Kidney (tissue), 13 donors: ENCODE measurements at regions not wholly inside any gene's neighbourhood (a gene's known extent, or its start where the extent isn't known, plus 50 kb on each side); places are given as distances from the start of the nearest gene placed in this dataset.

Experiments used
- DNase-seq, 5 donors: peaks; one replicate each; pipeline ENCODE4 v3.0.0-alpha.2; 2013 to 2020
- FAIRE-seq: peaks from 2 replicates; lab custom pipeline; 2012; peaks lifted over from hg19 to GRCh38; lab: Jason Lieb, UNC
- H3K27ac ChIP-seq, 2 donors: one replicate each; pipeline ENCODE4 v1.7.0; 2013; ENCODE audit warnings: low read depth in 2 of 2, low read length in 2 of 2, inconsistent platforms in 1 of 2
- H3K27me3 ChIP-seq: one replicate; pipeline ENCODE4 v1.7.1; 2013; ENCODE audit warnings: low read length, inconsistent platforms; ENCODE audit not compliant: control insufficient read depth, insufficient read depth
- H3K36me3 ChIP-seq, 3 donors: one replicate each; pipeline versions ENCODE4 v1.7.0 to v1.7.1; 2013; ENCODE audit warnings: low read length in 3 of 3, control low read depth in 1 of 3, inconsistent platforms in 1 of 3; ENCODE audit not compliant: insufficient read depth in 3 of 3, control insufficient read depth in 2 of 3
- H3K4me1 ChIP-seq, 3 donors: one replicate each; pipeline versions ENCODE4 v1.7.0 to v1.7.1; 2013; ENCODE audit warnings: low read length in 3 of 3, inconsistent platforms in 1 of 3, low read depth in 1 of 3; ENCODE audit not compliant: control insufficient read depth in 2 of 3, insufficient read depth in 2 of 3
- H3K4me3 ChIP-seq, 3 donors: one replicate each; pipeline versions ENCODE4 v1.7.0 to v1.8.1; 2013; ENCODE audit warnings: low read length in 3 of 3, control low read depth in 1 of 3, inconsistent platforms in 1 of 3
- H3K9ac ChIP-seq, 3 donors: one replicate each; pipeline versions ENCODE4 v1.7.0 to v1.7.1; 2013; ENCODE audit warnings: low read length in 3 of 3, control low read depth in 1 of 3, inconsistent platforms in 1 of 3
- H3K9me3 ChIP-seq, 3 donors: one replicate each; pipeline versions ENCODE4 v1.7.0 to v1.7.1; 2013; ENCODE audit warnings: low read length in 3 of 3, control low read depth in 1 of 3, inconsistent platforms in 1 of 3; ENCODE audit not compliant: control insufficient read depth in 2 of 3, insufficient read depth in 1 of 3
- intact Hi-C: fragments of 100-400 bp; cut with DNase I; formaldehyde crosslinking; loops from one replicate; pipeline ENCODE4 v1.11.1; 2022
- TF ChIP-seq, protein P1 (sequence below): IDR thresholded peaks from 3 replicates; pipeline ENCODE4 v1.5.1; 2012; ENCODE audit warnings: mild to moderate bottlenecking, moderate library complexity, borderline replicate concordance; ENCODE audit not compliant: insufficient read depth; ENCODE audit errors: extremely low read depth
- donor health status: control.
- donor health status: control.
- donor health status: control.
- donor health status: control.
- donor health status: control.
- donor health status: DM: yes; HTN: yes; CAD: no.
- donor health status: Normal renal cell carcinoma (clear cell type).

DNA sequence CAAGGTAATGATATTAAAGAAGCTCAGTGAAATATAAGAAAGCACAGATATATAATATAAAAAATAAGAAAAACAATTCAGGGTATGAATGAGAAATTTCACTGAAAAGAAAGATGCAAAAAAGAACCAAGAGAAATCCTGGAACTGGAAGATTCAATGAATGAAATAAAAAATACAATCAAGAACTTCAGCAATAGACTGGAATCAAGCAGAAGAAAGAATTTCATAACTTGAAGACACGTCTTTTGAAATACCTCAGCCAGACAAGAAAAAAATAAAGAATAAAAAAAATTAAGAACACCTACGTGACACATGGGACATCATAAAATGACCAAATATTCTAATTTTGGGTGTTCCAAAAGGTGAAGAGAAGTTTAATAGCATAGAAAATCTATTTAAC lies 104.6 kb upstream of the NEO1 start:
- intact Hi-C loops, result no loop called here
- no peak for DNase-seq
- Histone ChIP-seq H3K4me3 (no peak overlapping the region), H3K9me3 (no peaks in the 10 kb centered on the region), H3K4me1 (no peaks in the 10 kb centered on the region), H3K36me3 (no peaks in the 10 kb centered on the region), H3K27me3 (no peaks in the 10 kb centered on the region), H3K9ac (no peak overlapping the region), H3K27ac (no peak overlapping the region)
- no peak for FAIRE-seq
- TF ChIP-seq, protein P1, sequence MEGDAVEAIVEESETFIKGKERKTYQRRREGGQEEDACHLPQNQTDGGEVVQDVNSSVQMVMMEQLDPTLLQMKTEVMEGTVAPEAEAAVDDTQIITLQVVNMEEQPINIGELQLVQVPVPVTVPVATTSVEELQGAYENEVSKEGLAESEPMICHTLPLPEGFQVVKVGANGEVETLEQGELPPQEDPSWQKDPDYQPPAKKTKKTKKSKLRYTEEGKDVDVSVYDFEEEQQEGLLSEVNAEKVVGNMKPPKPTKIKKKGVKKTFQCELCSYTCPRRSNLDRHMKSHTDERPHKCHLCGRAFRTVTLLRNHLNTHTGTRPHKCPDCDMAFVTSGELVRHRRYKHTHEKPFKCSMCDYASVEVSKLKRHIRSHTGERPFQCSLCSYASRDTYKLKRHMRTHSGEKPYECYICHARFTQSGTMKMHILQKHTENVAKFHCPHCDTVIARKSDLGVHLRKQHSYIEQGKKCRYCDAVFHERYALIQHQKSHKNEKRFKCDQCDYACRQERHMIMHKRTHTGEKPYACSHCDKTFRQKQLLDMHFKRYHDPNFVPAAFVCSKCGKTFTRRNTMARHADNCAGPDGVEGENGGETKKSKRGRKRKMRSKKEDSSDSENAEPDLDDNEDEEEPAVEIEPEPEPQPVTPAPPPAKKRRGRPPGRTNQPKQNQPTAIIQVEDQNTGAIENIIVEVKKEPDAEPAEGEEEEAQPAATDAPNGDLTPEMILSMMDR, result no peak

DNA sequence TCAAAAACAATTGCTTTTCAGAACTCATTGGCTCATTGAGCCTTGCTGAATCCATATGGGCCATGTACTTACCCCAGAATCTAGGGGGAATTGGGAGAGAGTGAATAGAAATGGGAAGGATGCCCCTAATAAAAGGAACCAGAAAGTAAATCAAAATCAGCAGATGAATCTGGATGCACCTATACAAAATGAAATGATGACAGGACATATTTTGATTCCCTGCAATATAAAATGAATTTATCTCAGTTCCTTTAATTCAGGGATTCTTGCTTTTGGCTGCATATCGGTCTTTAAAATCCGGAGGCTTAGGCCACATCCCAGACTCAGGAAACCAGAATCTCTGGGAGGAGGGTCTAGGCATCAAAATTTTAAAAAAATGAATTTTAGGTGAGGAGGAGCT lies 107.7 kb upstream of the NEO1 start:
- no peaks in the 10 kb centered on the region for H3K36me3 ChIP-seq
- H3K27me3 ChIP-seq, result no peaks in the 10 kb centered on the region
- H3K4me3 ChIP-seq, result no peak overlapping the region
- TF ChIP-seq, protein P1, result no peak
- FAIRE-seq (no peak), DNase-seq (no peak)
- no peak overlapping the region for H3K27ac ChIP-seq
- no peak overlapping the region for H3K9ac ChIP-seq
- intact Hi-C loops, result no loop called here
- H3K4me1 ChIP-seq, result no peaks in the 10 kb centered on the region
- no peaks in the 10 kb centered on the region for H3K9me3 ChIP-seq

DNA sequence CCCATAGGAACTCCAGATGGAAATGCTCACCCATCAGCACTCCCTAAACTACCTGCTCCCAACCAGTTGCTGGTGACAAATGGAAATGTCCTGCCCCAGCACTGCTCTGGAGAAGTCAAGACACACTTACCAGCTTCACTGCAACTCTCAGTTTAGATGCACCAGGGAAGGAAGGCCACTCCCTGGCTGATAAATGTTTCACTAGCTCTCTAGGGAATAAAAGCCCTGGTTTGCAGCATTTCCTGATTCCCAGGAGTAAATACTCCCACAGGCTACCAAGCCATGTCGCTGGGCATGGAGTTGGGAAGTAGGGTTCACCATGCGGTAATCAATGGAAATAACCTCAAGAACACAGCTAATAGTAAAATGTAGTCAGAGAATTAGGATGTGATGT lies 112.0 kb upstream of the NEO1 start:
- Histone ChIP-seq H3K9ac (no peak overlapping the region), H3K4me3 (no peak overlapping the region), H3K4me1 (no peaks in the 10 kb centered on the region), H3K27ac (no peak overlapping the region), H3K27me3 (no peaks in the 10 kb centered on the region), H3K9me3 (no peaks in the 10 kb centered on the region), H3K36me3 (no peaks in the 10 kb centered on the region)
- FAIRE-seq, result no peak
- no peak for DNase-seq
- intact Hi-C loops, result no loop called here
- TF ChIP-seq, protein P1, result no peak

DNA sequence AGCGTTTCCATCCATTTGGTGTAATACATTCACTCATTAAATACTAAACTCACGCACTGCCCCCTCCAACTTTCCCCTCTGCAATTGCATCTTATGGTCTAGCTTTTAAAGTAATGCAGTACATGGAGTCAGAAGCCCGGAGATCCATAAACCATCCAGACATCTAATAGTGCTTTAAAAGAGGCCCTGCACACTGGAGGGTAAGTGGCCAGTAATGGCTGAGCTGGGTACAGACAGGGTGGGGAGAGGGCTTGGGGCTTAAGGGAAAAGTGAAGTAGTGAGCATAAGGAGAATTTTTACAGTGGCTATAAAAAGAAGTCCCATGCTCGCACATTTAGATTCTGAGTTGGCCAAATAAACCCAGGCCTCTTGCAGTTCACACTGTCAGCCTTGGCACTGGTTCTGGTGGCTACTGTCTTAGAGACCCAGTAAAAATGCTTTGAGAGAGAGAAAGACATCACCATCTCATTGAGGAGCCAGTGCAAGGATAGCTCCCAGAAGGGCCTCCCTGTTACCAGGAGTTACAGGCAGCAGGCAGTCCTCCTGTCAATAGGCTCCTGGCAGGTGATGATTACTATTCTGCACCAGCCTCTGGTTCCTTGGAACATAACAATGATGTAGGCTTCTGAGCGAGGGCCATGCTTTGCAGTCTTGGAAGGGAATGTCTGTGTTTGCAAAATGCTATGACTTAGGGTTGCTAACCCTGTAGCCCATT lies 112.6 kb upstream of the NEO1 start:
- Histone ChIP-seq H3K4me1 (no peaks in the 10 kb centered on the region), H3K27ac (no peak overlapping the region), H3K4me3 (no peak overlapping the region), H3K9me3 (no peaks in the 10 kb centered on the region), H3K27me3 (no peaks in the 10 kb centered on the region), H3K9ac (no peak overlapping the region), H3K36me3 (no peaks in the 10 kb centered on the region)
- intact Hi-C loops, result no loop called here
- no peak for DNase-seq
- TF ChIP-seq, protein P1, result no peak
- no peak for FAIRE-seq
